ENCODE measurements at regions not wholly inside any gene's neighbourhood (a gene's known extent, or its start where the extent isn't known, plus 50 kb on each side); places are given as distances from the start of the nearest gene placed in this dataset.
A peak's percentile ranks its signal among the peaks of the same experiment; 100 is the strongest.

DNA sequence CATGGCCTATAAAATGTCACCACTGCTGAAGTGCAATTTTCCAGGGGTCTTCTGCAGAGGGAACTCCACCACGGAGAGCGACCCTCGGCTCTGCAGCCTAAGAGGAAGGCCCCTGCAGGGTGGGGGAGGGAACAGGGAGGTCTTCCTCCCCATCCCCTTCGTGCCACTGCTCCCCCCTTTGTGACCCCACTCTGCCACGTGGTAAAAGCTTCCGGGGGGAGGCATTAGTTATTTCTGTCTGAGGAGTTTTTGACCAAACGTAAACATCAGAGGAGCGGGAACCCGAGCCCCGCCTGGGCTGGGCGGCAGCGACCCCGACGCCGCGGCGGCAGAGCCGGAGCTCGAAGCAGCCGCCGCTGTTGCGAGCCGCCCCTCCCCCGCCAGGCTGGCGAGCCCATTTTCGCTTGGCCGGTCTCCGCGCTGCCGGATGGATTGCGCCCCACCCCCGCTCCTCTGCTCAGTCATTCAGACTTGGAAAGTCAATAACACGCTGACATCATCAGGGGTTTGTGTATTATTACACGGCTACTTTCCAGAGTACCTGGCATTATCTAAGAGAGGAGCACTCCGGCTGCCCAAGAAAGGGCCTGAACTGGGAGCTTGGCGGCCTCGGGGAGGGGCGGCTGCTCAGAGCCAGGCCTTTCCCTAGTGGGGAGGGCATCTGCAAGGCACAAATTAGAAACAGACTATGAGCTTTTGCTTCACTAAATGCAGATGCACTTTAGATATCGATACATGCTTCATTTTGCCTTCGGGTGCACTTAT, 162.5 kb upstream of the TBL1XR1 start (continued):
- peak; percentile 74 for TF ChIP-seq NANOG (IDR thresholded peaks at IDR 0.05; ENCODE audit: insufficient read depth, low read depth, low read length, poor library complexity, severe bottlenecking)
- TF ChIP-seq SAP30 (IDR thresholded peaks at IDR 0.05; ENCODE audit: insufficient read depth, insufficient replicate concordance, low read length), result no peak
- no peak for TF ChIP-seq GTF2F1 (IDR thresholded peaks at IDR 0.05; ENCODE audit: borderline replicate concordance, low read depth, low read length)
- TF ChIP-seq, protein P1, sequence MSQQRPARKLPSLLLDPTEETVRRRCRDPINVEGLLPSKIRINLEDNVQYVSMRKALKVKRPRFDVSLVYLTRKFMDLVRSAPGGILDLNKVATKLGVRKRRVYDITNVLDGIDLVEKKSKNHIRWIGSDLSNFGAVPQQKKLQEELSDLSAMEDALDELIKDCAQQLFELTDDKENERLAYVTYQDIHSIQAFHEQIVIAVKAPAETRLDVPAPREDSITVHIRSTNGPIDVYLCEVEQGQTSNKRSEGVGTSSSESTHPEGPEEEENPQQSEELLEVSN (IDR thresholded peaks at IDR 0.05), result peak; percentile 55
- TF ChIP-seq TAF1 (IDR thresholded peaks at IDR 0.05; ENCODE audit: low read depth, low read length), result peak; percentile 39; the same call in 1 of the 2 replicates
- TF ChIP-seq, protein P2, sequence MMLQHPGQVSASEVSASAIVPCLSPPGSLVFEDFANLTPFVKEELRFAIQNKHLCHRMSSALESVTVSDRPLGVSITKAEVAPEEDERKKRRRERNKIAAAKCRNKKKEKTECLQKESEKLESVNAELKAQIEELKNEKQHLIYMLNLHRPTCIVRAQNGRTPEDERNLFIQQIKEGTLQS (IDR thresholded peaks at IDR 0.05; ENCODE audit: insufficient read depth, low read depth, low read length), result peak; percentile 80; the same call in 1 of the 2 replicates
- peak; percentile 87 for TF ChIP-seq JUN (IDR thresholded peaks at IDR 0.05; ENCODE audit: low read depth, low read length)
- peak; percentile 78; the same call in 1 of the 2 replicates for TF ChIP-seq BACH1 (IDR thresholded peaks at IDR 0.05; ENCODE audit: low read length)
- TF ChIP-seq, protein P3, sequence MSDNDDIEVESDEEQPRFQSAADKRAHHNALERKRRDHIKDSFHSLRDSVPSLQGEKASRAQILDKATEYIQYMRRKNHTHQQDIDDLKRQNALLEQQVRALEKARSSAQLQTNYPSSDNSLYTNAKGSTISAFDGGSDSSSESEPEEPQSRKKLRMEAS (IDR thresholded peaks at IDR 0.05), result peak; percentile 82
- TF ChIP-seq HDAC2 (IDR thresholded peaks at IDR 0.05; ENCODE audit: borderline replicate concordance in 1 of 2, low read depth in 2 of 2, low read length in 2 of 2), result peak in 1 of 2 experiments; percentile 89; a peak in 2 of 4 replicates
- TF ChIP-seq EZH2 (IDR thresholded peaks at IDR 0.05; ENCODE audit: low read depth, low read length, severe bottlenecking), result no peak
- TF ChIP-seq KDM5A (IDR thresholded peaks at IDR 0.05; ENCODE audit: low read length), result no peak
- no peak for TF ChIP-seq CBX8 (IDR thresholded peaks at IDR 0.05; ENCODE audit: borderline replicate concordance, low read depth, low read length)
- TF ChIP-seq, protein P4, sequence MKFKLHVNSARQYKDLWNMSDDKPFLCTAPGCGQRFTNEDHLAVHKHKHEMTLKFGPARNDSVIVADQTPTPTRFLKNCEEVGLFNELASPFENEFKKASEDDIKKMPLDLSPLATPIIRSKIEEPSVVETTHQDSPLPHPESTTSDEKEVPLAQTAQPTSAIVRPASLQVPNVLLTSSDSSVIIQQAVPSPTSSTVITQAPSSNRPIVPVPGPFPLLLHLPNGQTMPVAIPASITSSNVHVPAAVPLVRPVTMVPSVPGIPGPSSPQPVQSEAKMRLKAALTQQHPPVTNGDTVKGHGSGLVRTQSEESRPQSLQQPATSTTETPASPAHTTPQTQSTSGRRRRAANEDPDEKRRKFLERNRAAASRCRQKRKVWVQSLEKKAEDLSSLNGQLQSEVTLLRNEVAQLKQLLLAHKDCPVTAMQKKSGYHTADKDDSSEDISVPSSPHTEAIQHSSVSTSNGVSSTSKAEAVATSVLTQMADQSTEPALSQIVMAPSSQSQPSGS (IDR thresholded peaks at IDR 0.05; ENCODE audit: low read length), result peak; percentile 98
- TF ChIP-seq SRF (IDR thresholded peaks at IDR 0.05; ENCODE audit: low read depth, low read length), result 0 out of 2 replicates have a peak, but pooled peaks have one; percentile 45
- TF ChIP-seq SIX5 (IDR thresholded peaks at IDR 0.05; ENCODE audit: low read depth, low read length), result no peak
- no peak for TF ChIP-seq RNF2 (IDR thresholded peaks at IDR 0.05; ENCODE audit: borderline replicate concordance, low read depth, low read length, missing control alignments, poor library complexity, severe bottlenecking)
- TF ChIP-seq ZNF274 (IDR thresholded peaks at IDR 0.05; ENCODE audit: borderline replicate concordance, extremely low read depth, low read length), result no peak
- no peak for TF ChIP-seq RXRA (IDR thresholded peaks at IDR 0.05; ENCODE audit: insufficient read depth, low read depth, low read length)
